H1 (cell line): ENCODE measurements at regions not wholly inside any gene's neighbourhood (a gene's known extent, or its start where the extent isn't known, plus 50 kb on each side); places are given as distances from the start of the nearest gene placed in this dataset.

Source experiments
- CTCF ChIA-PET: fragments of 300-600 bp; sonication (Branson Sonifier 250); formaldehyde crosslinking; loops from one replicate; lab custom pipeline; 2021; ENCODE audit not compliant: partially characterized antibody; lab: Charles Lee
- POLR2A ChIA-PET: fragments of 300-600 bp; sonication (Branson Sonifier 250); formaldehyde crosslinking; loops from one replicate; lab custom pipeline; 2021; ENCODE audit warnings: inconsistent platforms; ENCODE audit not compliant: partially characterized antibody; lab: Charles Lee
- DNase-seq, 2 experiments: peaks; one replicate each; pipeline versions ENCODE4 v3.0.0 to v3.0.0-alpha.2; 2010 to 2022; ENCODE audit warnings: low spot score in 2 of 2, low read depth in 1 of 2, mixed read lengths in 1 of 2
- FAIRE-seq: peaks from 2 replicates; lab custom pipeline; 2011; peaks lifted over from hg19 to GRCh38; lab: Jason Lieb, UNC
- H2AFZ ChIP-seq: 2 replicates; pipeline ENCODE4 v1.8.1; 2012; ENCODE audit warnings: low read length, inconsistent platforms
- H2AK5ac ChIP-seq: 2 replicates; pipeline ENCODE4 v1.6.1; 2013; ENCODE audit warnings: low read depth, low read length
- H2BK120ac ChIP-seq: replicated peaks from 2 replicates; pipeline ENCODE3; 2013; ENCODE audit warnings: low read depth, low read length, inconsistent platforms
- H2BK12ac ChIP-seq: 2 replicates; pipeline ENCODE4 v1.6.1; 2013; ENCODE audit warnings: low read depth, low read length
- H2BK15ac ChIP-seq: 2 replicates; pipeline ENCODE4 v1.6.1; 2013; ENCODE audit warnings: low read length
- H2BK20ac ChIP-seq: 2 replicates; pipeline ENCODE4 v1.6.1; 2013; ENCODE audit warnings: low read length
- H2BK5ac ChIP-seq: 2 replicates; pipeline ENCODE4 v1.6.1; 2013; ENCODE audit warnings: low read depth, low read length
- H3K14ac ChIP-seq: 2 replicates; pipeline ENCODE4 v1.6.1; 2013; ENCODE audit warnings: inconsistent platforms; ENCODE audit not compliant: insufficient read length
- H3K18ac ChIP-seq: 2 replicates; pipeline ENCODE4 v1.6.1; 2013; ENCODE audit warnings: low read length; ENCODE audit errors: extremely low read depth
- H3K23ac ChIP-seq: 2 replicates; pipeline ENCODE4 v1.6.1; 2013; ENCODE audit warnings: inconsistent platforms; ENCODE audit not compliant: insufficient read length
- H3K23me2 ChIP-seq: 2 replicates; pipeline ENCODE4 v1.6.1; 2013; ENCODE audit warnings: low read depth, low read length
- H3K27ac ChIP-seq: 2 replicates; pipeline ENCODE4 v1.6.1; 2011; ENCODE audit warnings: low read depth, low read length, inconsistent platforms
- H3K27me3 ChIP-seq, 4 experiments: replicated peaks in 1 of 4; 1 replicate in 1 of 4; 2 replicates in 3 of 4; pipeline versions ENCODE4 v1.6.1 to v1.8.1; 2011 to 2013; ENCODE audit warnings: low read length in 3 of 4, mild to moderate bottlenecking in 3 of 4, inconsistent platforms in 2 of 4, mixed read lengths in 2 of 4, moderate library complexity in 1 of 4; ENCODE audit not compliant: control insufficient read depth in 3 of 4, insufficient read depth in 3 of 4; ENCODE audit errors: extremely low read depth in 1 of 4
- H3K36me3 ChIP-seq, 4 experiments: 2 replicates each; pipeline versions ENCODE4 v1.6.1 to v1.8.1; 2011 to 2013; ENCODE audit warnings: mild to moderate bottlenecking in 4 of 4, low read length in 3 of 4, moderate library complexity in 2 of 4, control low read depth in 1 of 4, inconsistent platforms in 1 of 4; ENCODE audit not compliant: insufficient read depth in 4 of 4, control insufficient read depth in 2 of 4
- H3K4ac ChIP-seq: replicated peaks from 2 replicates; pipeline ENCODE3; 2013; ENCODE audit warnings: low read length, low read depth, mixed read lengths, inconsistent platforms; ENCODE audit not compliant: insufficient read length
- H3K4me1 ChIP-seq, 4 experiments: replicated peaks in 1 of 4; 1 replicate in 1 of 4; 2 replicates in 3 of 4; pipeline versions ENCODE4 v1.6.1 to v1.8.1; 2011 to 2013; ENCODE audit warnings: low read length in 3 of 4, inconsistent platforms in 2 of 4, mixed read lengths in 1 of 4; ENCODE audit not compliant: insufficient read depth in 4 of 4, control insufficient read depth in 3 of 4
- H3K4me2 ChIP-seq, 2 experiments: 2 replicates each; pipeline versions ENCODE4 v1.6.1 to v1.8.1; 2011 to 2013; ENCODE audit warnings: low read depth in 2 of 2, low read length in 2 of 2, control low read depth in 1 of 2, inconsistent platforms in 1 of 2, mild to moderate bottlenecking in 1 of 2; ENCODE audit not compliant: insufficient read depth in 1 of 2
- H3K4me3 ChIP-seq, 4 experiments: fragments of 200-600, 300-600 bp in 1 of 4; sonication (generic), shearing (Covaris generic), sonication (Bioruptor Twin) in 1 of 4; 2 replicates each; pipeline versions ENCODE4 v1.5.1 to v1.8.1; 2011 to 2016; ENCODE audit warnings: low read length in 4 of 4, low read depth in 3 of 4, control low read depth in 2 of 4, inconsistent platforms in 2 of 4, mild to moderate bottlenecking in 2 of 4, mixed read lengths in 1 of 4, moderate library complexity in 1 of 4; ENCODE audit not compliant: insufficient read depth in 2 of 4; ENCODE audit errors: extremely low read depth in 1 of 4
- H3K56ac ChIP-seq: replicated peaks from 2 replicates; pipeline ENCODE3; 2013; ENCODE audit warnings: low read depth, mild to moderate bottlenecking, mixed read lengths, low read length, inconsistent platforms; ENCODE audit not compliant: insufficient read length
- H3K79me1 ChIP-seq: 2 replicates; pipeline ENCODE4 v1.6.1; 2013; ENCODE audit warnings: low read depth, low read length, control low read depth
- H3K79me2 ChIP-seq, 2 experiments: 2 replicates each; pipeline versions ENCODE4 v1.6.1 to v1.8.1; 2012 to 2013; ENCODE audit warnings: low read length in 2 of 2, mild to moderate bottlenecking in 2 of 2, inconsistent platforms in 1 of 2; ENCODE audit not compliant: insufficient read depth in 2 of 2, control insufficient read depth in 1 of 2
- H3K9ac ChIP-seq, 4 experiments: replicated peaks in 1 of 4; 1 replicate in 1 of 4; 2 replicates in 3 of 4; pipeline versions ENCODE4 v1.6.1 to v1.8.1; 2011 to 2013; ENCODE audit warnings: low read depth in 3 of 4, low read length in 3 of 4, control low read depth in 2 of 4, mild to moderate bottlenecking in 2 of 4, moderate library complexity in 2 of 4, inconsistent platforms in 1 of 4; ENCODE audit errors: extremely low read depth in 1 of 4
- H3K9me3 ChIP-seq, 2 experiments: 2 replicates each; pipeline versions ENCODE4 v1.6.1 to v1.8.1; 2012 to 2013; ENCODE audit warnings: mild to moderate bottlenecking in 2 of 2, moderate library complexity in 2 of 2, control low read depth in 1 of 2, inconsistent platforms in 1 of 2, low read depth in 1 of 2, low read length in 1 of 2, mixed read lengths in 1 of 2; ENCODE audit not compliant: insufficient read depth in 2 of 2
- H4K20me1 ChIP-seq, 2 experiments: replicated peaks in 1 of 2; 2 replicates each; pipeline versions ENCODE3 to v1.8.1; 2011 to 2013; ENCODE audit warnings: inconsistent platforms in 2 of 2, low read length in 2 of 2, mild to moderate bottlenecking in 1 of 2; ENCODE audit not compliant: insufficient read depth in 2 of 2, control insufficient read depth in 1 of 2
- H4K5ac ChIP-seq: 2 replicates; pipeline ENCODE4 v1.6.1; 2013; ENCODE audit warnings: low read length, low read depth, mixed read lengths, inconsistent platforms; ENCODE audit not compliant: insufficient read length
- H4K8ac ChIP-seq: 2 replicates; pipeline ENCODE4 v1.8.0; 2013; ENCODE audit warnings: mild to moderate bottlenecking, moderate library complexity, low read length, inconsistent platforms; ENCODE audit not compliant: insufficient read depth; ENCODE audit errors: extremely low read depth
- H4K91ac ChIP-seq: replicated peaks from 2 replicates; pipeline ENCODE3; 2013; ENCODE audit warnings: low read length, mixed read lengths, inconsistent platforms; ENCODE audit not compliant: insufficient read length
- CEBPB ChIP-seq: IDR thresholded peaks from 2 replicates; pipeline ENCODE4 v1.6.1; 2012; ENCODE audit warnings: low read depth, low read length
- E2F6 ChIP-seq: IDR thresholded peaks from 2 replicates; pipeline ENCODE4 v1.6.1; 2012; ENCODE audit warnings: inconsistent platforms
- EZH2 ChIP-seq: fragments of 200-600 bp; sonication (generic); IDR thresholded peaks from 2 replicates; pipeline ENCODE4 v1.7.1; 2012; ENCODE audit warnings: low read depth, mild to moderate bottlenecking, moderate library complexity, low read length, inconsistent platforms; ENCODE audit not compliant: severe bottlenecking
- HDAC2 ChIP-seq, 2 experiments: fragments of 300-600 bp in 1 of 2; sonication (generic) in 1 of 2; IDR thresholded peaks; 2 replicates each; pipeline ENCODE4 v1.6.1; 2011 to 2012; ENCODE audit warnings: low read depth in 2 of 2, low read length in 2 of 2, mild to moderate bottlenecking in 2 of 2, moderate library complexity in 2 of 2, borderline replicate concordance in 1 of 2, inconsistent platforms in 1 of 2
- HDAC6 ChIP-seq: IDR thresholded peaks from one replicate; pipeline ENCODE4 v1.7.1; 2012; ENCODE audit warnings: low read depth, mild to moderate bottlenecking, inconsistent platforms, low read length, moderate library complexity
- KDM4A ChIP-seq: IDR thresholded peaks from one replicate; pipeline ENCODE4 v1.7.1; 2012; ENCODE audit warnings: low read depth, mild to moderate bottlenecking, moderate library complexity, low read length, inconsistent platforms; ENCODE audit not compliant: severe bottlenecking
- NANOG ChIP-seq: IDR thresholded peaks from 2 replicates; pipeline ENCODE4 v1.6.1; 2011; ENCODE audit warnings: low read length, low read depth, mild to moderate bottlenecking, inconsistent platforms; ENCODE audit not compliant: insufficient read depth, poor library complexity, severe bottlenecking
- RFX5 ChIP-seq: IDR thresholded peaks from 2 replicates; pipeline ENCODE4 v1.6.1; 2011; ENCODE audit warnings: low read depth, low read length, improper control_type of control experiment, borderline replicate concordance
- SAP30 ChIP-seq: fragments of 300-600 bp; sonication (generic); IDR thresholded peaks from 2 replicates; pipeline ENCODE4 v1.7.1; 2012; ENCODE audit warnings: low read length, moderate library complexity, mild to moderate bottlenecking, inconsistent platforms; ENCODE audit not compliant: insufficient read depth, insufficient replicate concordance
- SP1 ChIP-seq: IDR thresholded peaks from 2 replicates; pipeline ENCODE4 v1.6.1; 2011; ENCODE audit warnings: low read depth, low read length
- TAF1 ChIP-seq: IDR thresholded peaks from 2 replicates; pipeline ENCODE4 v1.6.1; 2011; ENCODE audit warnings: mild to moderate bottlenecking, low read depth, low read length
- WGBS, 2 experiments: shearing (Covaris generic) in 1 of 2; methylation state at CpG; one replicate each; pipeline versions ENCODE4 v1.1.6 to v1.1.7; 2013 to 2015; ENCODE audit warnings: low lambda C conversion rate in 2 of 2, mixed read lengths in 2 of 2, inconsistent platforms in 1 of 2, low coverage in 1 of 2, missing lambda C conversion rate in 1 of 2; ENCODE audit not compliant: insufficient replicate concordance in 2 of 2, insufficient coverage in 1 of 2, insufficient read length in 1 of 2; ENCODE audit errors: extremely low coverage in 1 of 2, missing lambda C conversion rate in 1 of 2; 5-methylcytosine and 5-hydroxymethylcytosine counted together

GRCh38 chr6:105886814-105887544 is 199.2 kb upstream of the PRDM1 start:
- Histone ChIP-seq H3K14ac (no peak overlapping the region), H3K27me3 (no peaks in the 10 kb centered on the region; a peak in 1 of 7 replicates), H2AFZ (no peak overlapping the region), H3K23me2 (no peaks in the 10 kb centered on the region), H3K36me3 (no peaks in the 10 kb centered on the region), H3K79me1 (no peaks in the 10 kb centered on the region), H4K91ac (no peak overlapping the region), H3K9ac (no peak overlapping the region), H3K4me3 (no peak overlapping the region), H3K79me2 (no peaks in the 10 kb centered on the region), H2BK12ac (peak overlapping the region; percentile 28; the same call in 1 of the 2 replicates), H3K4ac (no peak overlapping the region), H4K8ac (no peak overlapping the region), H2BK120ac (no peak overlapping the region), H3K4me1 (peaks cover 0 to 11% (median 6%) of the 10 kb centered on the region in 4 experiments; a peak in 5 of 7 replicates), H2BK20ac (no peak overlapping the region), H3K27ac (no peak overlapping the region), H3K4me2 (no peak overlapping the region; a peak in 1 of 4 replicates), H3K18ac (no peak overlapping the region; the same call in 1 of the 2 replicates), H3K56ac (no peak overlapping the region), H3K9me3 (peaks cover 0 to 5% of the 10 kb centered on the region in 2 experiments; a peak in 1 of 4 replicates), H2BK5ac (no peak overlapping the region), H3K23ac (no peak overlapping the region), H4K20me1 (no peaks in the 10 kb centered on the region), H2BK15ac (no peak overlapping the region), H2AK5ac (no peak overlapping the region), H4K5ac (no peak overlapping the region)
- ChIA-PET CTCF (interaction anchor here (1.4 kb wide), 1 partner anchor 16 kb away, joined by 3 read pairs; no protein-coding TSS in a partner anchor), POLR2A (no interaction called here)
- no peak for FAIRE-seq
- no peak for TF ChIP-seq TAF1
- TF ChIP-seq KDM4A: no peak
- TF ChIP-seq E2F6: no peak
- no peak for TF ChIP-seq EZH2
- TF ChIP-seq CEBPB: no peak
- no peak for TF ChIP-seq NANOG
- TF ChIP-seq SP1: no peak
- no peak for TF ChIP-seq HDAC6
- TF ChIP-seq HDAC2 (IDR thresholded peaks at IDR 0.05; ENCODE audit: borderline replicate concordance in 1 of 2, low read depth in 2 of 2, low read length in 2 of 2): no peak
- no peak for TF ChIP-seq SAP30
- TF ChIP-seq RFX5: no peak
- no peak for DNase-seq
- 88% methylated on average over 7 of the region's 7 CpGs; no CpG with 5 or more reads in 1 of the 2 experiments for WGBS, 2 experiments
